ENCODE measurements at regions not wholly inside any gene's neighbourhood (a gene's known extent, or its start where the extent isn't known, plus 50 kb on each side); places are given as distances from the start of the nearest gene placed in this dataset.

DNA sequence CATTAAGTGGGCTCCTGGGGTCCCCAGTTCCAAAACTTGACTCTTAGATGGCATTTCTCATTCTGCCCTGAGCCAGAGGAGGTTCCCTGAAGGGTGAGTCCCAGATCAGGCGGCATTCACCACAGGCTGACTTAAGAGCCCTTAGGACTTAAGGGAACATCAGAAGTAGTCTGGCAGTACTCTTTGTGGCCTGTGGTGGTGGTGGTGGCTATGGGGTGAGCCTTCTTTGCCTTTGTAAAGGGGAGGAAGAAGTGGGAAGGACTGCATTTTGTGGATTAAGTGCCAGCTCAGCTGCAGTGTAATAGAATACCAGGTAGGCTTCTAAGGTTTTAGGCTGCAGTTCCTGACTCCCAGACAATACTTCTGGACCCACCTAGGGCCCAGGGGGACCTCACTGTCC, 186.5 kb upstream of the KCTD3 start:
- no peaks in the 10 kb centered on the region for H3K27me3 ChIP-seq
- no peaks in the 10 kb centered on the region for H3K36me3 ChIP-seq
- no peak overlapping the region for H3K27ac ChIP-seq
- no peaks in the 10 kb centered on the region for H3K9me3 ChIP-seq (ENCODE audit: low read depth)
- no peaks in the 10 kb centered on the region for H3K4me1 ChIP-seq (ENCODE audit: low read depth)
- DNase-seq (ENCODE audit: low read depth in 1 of 2, low spot score in 1 of 2) = no peak
- TF ChIP-seq, protein P1, sequence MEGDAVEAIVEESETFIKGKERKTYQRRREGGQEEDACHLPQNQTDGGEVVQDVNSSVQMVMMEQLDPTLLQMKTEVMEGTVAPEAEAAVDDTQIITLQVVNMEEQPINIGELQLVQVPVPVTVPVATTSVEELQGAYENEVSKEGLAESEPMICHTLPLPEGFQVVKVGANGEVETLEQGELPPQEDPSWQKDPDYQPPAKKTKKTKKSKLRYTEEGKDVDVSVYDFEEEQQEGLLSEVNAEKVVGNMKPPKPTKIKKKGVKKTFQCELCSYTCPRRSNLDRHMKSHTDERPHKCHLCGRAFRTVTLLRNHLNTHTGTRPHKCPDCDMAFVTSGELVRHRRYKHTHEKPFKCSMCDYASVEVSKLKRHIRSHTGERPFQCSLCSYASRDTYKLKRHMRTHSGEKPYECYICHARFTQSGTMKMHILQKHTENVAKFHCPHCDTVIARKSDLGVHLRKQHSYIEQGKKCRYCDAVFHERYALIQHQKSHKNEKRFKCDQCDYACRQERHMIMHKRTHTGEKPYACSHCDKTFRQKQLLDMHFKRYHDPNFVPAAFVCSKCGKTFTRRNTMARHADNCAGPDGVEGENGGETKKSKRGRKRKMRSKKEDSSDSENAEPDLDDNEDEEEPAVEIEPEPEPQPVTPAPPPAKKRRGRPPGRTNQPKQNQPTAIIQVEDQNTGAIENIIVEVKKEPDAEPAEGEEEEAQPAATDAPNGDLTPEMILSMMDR (IDR thresholded peaks at IDR 0.05; ENCODE audit: low read depth, low read length) = no peak
- no peak overlapping the region for H3K4me3 ChIP-seq

DNA sequence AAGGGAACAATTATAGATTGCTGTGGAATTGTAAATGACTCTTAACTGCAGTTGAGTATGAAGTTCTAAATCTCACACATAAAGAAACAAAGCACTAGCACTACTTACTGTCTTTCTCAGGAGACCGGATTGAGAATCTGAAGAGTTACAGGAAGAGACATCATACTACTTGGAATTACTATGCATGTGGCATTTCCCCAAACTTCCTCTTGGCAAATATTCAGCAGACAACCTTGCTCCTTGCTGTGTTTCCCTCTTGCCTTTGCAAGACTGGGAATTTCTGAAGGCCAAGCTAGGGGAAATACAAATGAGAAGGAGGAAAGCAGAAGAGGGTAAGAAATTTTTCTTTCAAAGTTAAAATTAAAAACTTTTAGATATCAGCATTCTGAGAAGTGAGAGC, 173.6 kb upstream of the KCTD3 start:
- Histone ChIP-seq H3K4me3 (no peak overlapping the region), H3K27me3 (no peaks in the 10 kb centered on the region), H3K36me3 (no peaks in the 10 kb centered on the region), H3K9me3 (ENCODE audit: low read depth) (no peaks in the 10 kb centered on the region), H3K27ac (no peak overlapping the region), H3K4me1 (ENCODE audit: low read depth) (no peaks in the 10 kb centered on the region)
- no peak for DNase-seq (ENCODE audit: low read depth in 1 of 2, low spot score in 1 of 2)
- TF ChIP-seq, protein P1 (IDR thresholded peaks at IDR 0.05; ENCODE audit: low read depth, low read length) = no peak

DNA sequence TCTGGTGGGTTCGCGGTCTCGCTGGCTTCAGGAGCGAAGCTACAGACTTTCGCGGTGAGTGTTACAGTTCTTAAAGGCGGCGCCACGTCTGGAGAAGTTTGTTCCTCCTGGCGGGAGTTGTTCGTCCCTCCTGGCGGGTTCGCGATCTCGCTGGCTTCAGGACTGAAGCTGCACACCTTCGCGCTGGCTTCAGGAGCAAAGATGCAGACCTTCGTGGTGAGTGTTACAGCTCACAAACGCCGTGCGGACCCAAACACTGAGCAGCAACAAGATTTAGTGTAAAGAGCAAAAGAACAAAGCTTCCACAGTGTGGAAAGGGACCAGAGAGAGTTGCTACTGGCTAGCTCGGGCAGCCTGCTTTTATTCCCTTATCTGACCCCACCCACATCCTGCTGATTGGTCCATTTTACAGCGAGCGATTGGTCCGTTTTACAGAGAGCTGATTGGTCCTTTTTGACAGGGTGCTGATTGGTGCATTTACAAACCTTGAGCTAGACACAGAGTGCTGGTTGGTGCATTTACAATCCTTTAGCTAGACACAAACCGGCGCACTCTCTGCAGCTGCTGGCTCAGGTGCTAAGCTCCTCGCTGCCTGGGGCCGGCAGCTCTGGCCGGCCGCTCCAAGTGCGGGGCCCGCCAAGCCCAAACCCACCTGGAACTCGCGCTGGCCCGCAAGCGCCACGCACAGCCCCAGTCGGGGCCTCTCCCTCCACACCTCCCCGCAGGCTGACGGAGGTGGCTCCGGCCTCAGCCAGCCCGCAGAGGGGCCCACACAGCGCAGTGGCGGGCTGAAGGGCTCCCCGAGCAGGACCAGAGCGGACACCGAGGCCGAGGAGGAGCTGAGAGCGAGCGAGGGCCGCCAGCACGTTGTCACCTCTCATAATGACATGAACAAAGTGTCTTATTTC, 172.8 kb upstream of the KCTD3 start:
- Histone ChIP-seq H3K4me3 (no peak overlapping the region), H3K27me3 (no peaks in the 10 kb centered on the region), H3K27ac (no peak overlapping the region), H3K4me1 (ENCODE audit: low read depth) (no peaks in the 10 kb centered on the region), H3K9me3 (ENCODE audit: low read depth) (no peaks in the 10 kb centered on the region), H3K36me3 (no peaks in the 10 kb centered on the region)
- TF ChIP-seq, protein P1 (IDR thresholded peaks at IDR 0.05; ENCODE audit: low read depth, low read length) = no peak
- DNase-seq (ENCODE audit: low read depth in 1 of 2, low spot score in 1 of 2) = no peak

DNA sequence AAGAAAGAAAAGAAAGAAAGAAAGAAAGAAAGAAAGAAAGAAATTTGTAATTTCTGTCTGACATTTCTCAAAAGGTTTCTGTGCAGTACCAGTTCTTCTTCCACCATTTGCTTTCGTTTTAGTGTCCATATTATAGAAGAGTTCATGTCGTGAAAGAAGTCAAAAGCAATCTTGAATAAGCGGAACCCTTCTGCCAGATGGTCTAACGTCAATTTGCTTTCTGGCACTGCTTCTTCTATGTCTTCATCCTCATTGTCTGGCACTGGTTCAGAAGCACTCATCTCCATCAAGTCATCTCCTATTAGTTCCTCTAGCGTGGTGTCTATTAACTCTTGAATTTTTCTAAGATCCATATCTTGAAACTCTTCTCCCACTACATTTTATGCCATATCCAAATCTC, 170.0 kb upstream of the KCTD3 start:
- Histone ChIP-seq H3K27ac (no peak overlapping the region), H3K36me3 (no peaks in the 10 kb centered on the region), H3K4me3 (no peak overlapping the region), H3K27me3 (no peaks in the 10 kb centered on the region), H3K9me3 (ENCODE audit: low read depth) (no peaks in the 10 kb centered on the region), H3K4me1 (ENCODE audit: low read depth) (no peaks in the 10 kb centered on the region)
- no peak for DNase-seq (ENCODE audit: low read depth in 1 of 2, low spot score in 1 of 2)
- TF ChIP-seq, protein P1 (IDR thresholded peaks at IDR 0.05; ENCODE audit: low read depth, low read length) = no peak

DNA sequence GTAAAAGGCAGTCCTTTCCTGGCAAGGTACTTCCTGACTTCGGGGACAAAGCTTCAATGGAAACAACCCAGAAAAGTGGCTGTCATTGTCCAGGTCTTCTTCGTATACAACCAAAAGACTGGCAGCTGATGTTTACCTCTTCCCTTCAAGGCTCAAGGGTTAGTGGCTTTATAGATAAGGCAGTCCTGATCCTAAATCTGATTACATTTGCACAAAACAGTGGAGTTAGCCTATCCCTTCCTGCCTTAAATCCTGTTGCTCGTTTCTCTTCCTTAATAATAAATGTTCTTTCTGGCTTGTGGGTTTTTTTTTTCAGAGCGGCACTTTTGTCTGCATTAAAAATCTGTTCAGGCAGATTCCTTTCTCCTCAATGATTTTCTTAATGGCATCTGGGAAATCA, 169.3 kb upstream of the KCTD3 start:
- H3K27ac ChIP-seq = no peak overlapping the region
- DNase-seq (ENCODE audit: low read depth in 1 of 2, low spot score in 1 of 2) = no peak
- no peaks in the 10 kb centered on the region for H3K9me3 ChIP-seq (ENCODE audit: low read depth)
- H3K36me3 ChIP-seq = no peaks in the 10 kb centered on the region
- no peaks in the 10 kb centered on the region for H3K27me3 ChIP-seq
- TF ChIP-seq, protein P1 (IDR thresholded peaks at IDR 0.05; ENCODE audit: low read depth, low read length) = no peak
- H3K4me3 ChIP-seq = no peak overlapping the region
- no peaks in the 10 kb centered on the region for H3K4me1 ChIP-seq (ENCODE audit: low read depth)

All from cardiac muscle cell (in vitro differentiated cells and primary cell).